HepG2 (cell line): ENCODE measurements at regions not wholly inside any gene's neighbourhood (a gene's known extent, or its start where the extent isn't known, plus 50 kb on each side); places are given as distances from the start of the nearest gene placed in this dataset.

Experiments
- POGK ChIP-seq: sonication (generic); formaldehyde crosslinking; conservative IDR thresholded peaks from 2 replicates; pipeline ENCODE4 v1.8.0; 2022; ENCODE audit warnings: mild to moderate bottlenecking, moderate library complexity, missing genetic modification reagents
- POLR2G ChIP-seq: fragments of 200-400 bp; formaldehyde crosslinking; IDR thresholded peaks from 2 replicates; pipeline ENCODE4 v1.6.1; 2018; ENCODE audit warnings: mild to moderate bottlenecking, low read depth, low read length, moderate library complexity
- SIX1 ChIP-seq: sonication (generic); formaldehyde crosslinking; IDR thresholded peaks from 2 replicates; pipeline ENCODE4 v1.4.0; 2020; ENCODE audit warnings: missing genetic modification reagents, borderline replicate concordance
- TBX2 ChIP-seq: sonication (generic); formaldehyde crosslinking; IDR thresholded peaks from 2 replicates; pipeline ENCODE4 v1.5.0; 2020; ENCODE audit warnings: missing genetic modification reagents, mild to moderate bottlenecking, borderline replicate concordance
- ZBTB40 ChIP-seq, 2 experiments: fragments of 450-650 bp in 1 of 2; sonication (generic) in 1 of 2; formaldehyde crosslinking in 1 of 2; IDR thresholded peaks; 2 replicates each; pipeline versions ENCODE4 v1.6.1 to v1.8.0; 2016 to 2022; ENCODE audit warnings: antibody characterized with exemption in 1 of 2, mild to moderate bottlenecking in 1 of 2, missing genetic modification reagents in 1 of 2
- ZHX1 ChIP-seq: sonication (generic); formaldehyde crosslinking; IDR thresholded peaks from 2 replicates; pipeline ENCODE4 v1.8.1; 2022; ENCODE audit warnings: low read depth, mild to moderate bottlenecking, missing genetic modification reagents
- ZNF138 ChIP-seq: sonication (generic); formaldehyde crosslinking; IDR thresholded peaks from 2 replicates; pipeline ENCODE4 v1.5.0; 2020; ENCODE audit warnings: mild to moderate bottlenecking, low read depth, missing genetic modification reagents
- ZNF512 ChIP-seq: sonication (generic); formaldehyde crosslinking; IDR thresholded peaks from 2 replicates; pipeline ENCODE4 v1.4.0; 2020; ENCODE audit warnings: mild to moderate bottlenecking, missing genetic modification reagents
- ZNF574 ChIP-seq: sonication (generic); formaldehyde crosslinking; IDR thresholded peaks from 2 replicates; pipeline ENCODE4 v1.4.0; 2020; ENCODE audit warnings: missing genetic modification reagents

- TF ChIP-seq ZBTB40 (IDR thresholded peaks at IDR 0.05) (no peak), ZBTB40 (CRISPR knock-in tag; IDR thresholded peaks at IDR 0.05) (no peak), SIX1 (CRISPR knock-in tag) (no peak), ZNF574 (CRISPR knock-in tag) (peak; percentile 24; the same call in 1 of the 2 replicates), ZHX1 (no peak), POLR2G (no peak), POGK (no peak), ZNF138 (CRISPR knock-in tag) (no peak), TBX2 (peak; percentile 60; the same call in 1 of the 2 replicates), ZNF512 (CRISPR knock-in tag) (no peak)
Measured at GRCh38 chr5:116848954-116849581, 274.4 kb upstream of the SEMA6A start (continued).
